ENCODE measurements at regions not wholly inside any gene's neighbourhood (a gene's known extent, or its start where the extent isn't known, plus 50 kb on each side); places are given as distances from the start of the nearest gene placed in this dataset.

DNA sequence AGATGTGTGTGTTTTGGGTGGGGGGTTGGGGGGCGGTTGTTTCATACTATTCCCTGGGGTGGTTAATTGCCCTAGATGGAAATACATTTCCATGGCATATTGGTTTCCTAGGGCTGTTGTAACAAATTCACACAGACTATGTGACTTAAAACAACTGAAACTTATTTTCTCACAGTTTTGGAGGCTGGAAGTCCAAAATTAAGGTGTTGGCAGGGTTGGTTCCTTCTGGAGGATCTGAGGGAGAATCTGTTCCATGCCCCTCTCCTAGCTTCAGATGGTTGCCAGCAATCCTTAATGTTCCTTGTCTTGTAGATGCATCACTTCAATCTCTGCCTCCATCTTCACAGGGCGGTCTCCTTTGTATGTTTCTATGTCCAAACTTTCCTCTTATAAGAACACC, 353.7 kb upstream of the ACTBL2 start:
- ChIA-PET POLR2A (no interaction called here), CTCF (no interaction called here)

DNA sequence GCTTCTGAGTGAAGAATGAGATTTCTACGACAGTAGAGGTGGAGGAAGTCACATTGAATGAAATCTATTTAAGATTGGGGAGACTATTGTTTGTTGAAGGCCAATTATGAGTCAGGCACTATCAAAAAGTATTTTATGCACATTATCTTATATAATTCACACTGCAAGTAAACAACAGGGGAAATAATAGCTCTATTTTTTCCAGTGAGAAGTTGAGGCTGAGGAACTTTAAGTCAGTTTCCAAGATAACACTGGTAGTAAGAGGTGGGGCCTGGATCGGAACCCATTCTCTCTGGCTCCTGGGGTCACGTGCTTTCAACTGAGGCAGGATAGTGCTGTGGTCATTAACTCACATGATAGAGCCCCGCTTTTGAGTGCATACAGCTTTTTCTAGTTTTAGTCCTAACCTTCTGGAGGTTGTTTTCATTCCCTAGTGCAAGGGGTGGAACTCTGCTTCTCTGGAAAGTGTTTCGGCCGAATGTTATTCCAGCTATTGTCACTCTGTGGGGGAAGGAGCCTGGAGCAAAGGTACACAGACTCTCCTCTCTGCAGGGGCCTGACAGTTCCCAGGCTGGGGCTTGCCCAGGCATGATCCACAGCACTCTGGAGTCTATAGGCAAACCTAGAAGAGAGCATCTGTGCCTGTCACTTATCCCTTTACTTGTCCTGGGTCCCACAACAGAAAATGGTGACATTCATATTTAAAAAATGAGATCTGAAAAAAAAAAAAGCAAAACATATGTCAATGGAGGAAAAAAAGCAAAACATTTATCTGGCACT, 352.4 kb upstream of the ACTBL2 start:
- ChIA-PET CTCF (no interaction called here), POLR2A (no interaction called here)

GRCh38 chr5:57833489-57833888, 350.9 kb upstream of the ACTBL2 start:
- ChIA-PET POLR2A (no interaction called here), CTCF (no interaction called here)

GRCh38 chr5:57832875-57833274, 350.3 kb upstream of the ACTBL2 start:
- CTCF ChIA-PET: no interaction called here
- POLR2A ChIA-PET: no interaction called here

DNA sequence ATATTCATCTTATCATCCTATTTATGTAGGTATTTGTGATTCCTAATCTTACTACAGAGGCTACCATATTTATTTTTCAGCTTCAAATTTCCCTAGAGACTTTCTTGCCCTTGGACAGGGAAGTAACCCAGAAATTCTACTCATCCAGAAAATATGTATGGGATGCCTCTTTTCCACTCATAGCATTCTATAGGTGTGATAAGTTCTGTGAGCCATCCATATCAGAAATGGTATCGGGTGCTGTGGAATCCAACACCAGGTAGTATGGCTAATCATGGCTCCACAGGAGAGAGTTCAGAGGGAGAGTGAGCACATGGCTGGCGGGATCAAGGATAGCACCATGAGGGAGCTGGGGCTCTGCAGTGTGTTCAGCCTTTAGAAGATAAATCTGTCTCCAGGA, 349.3 kb upstream of the ACTBL2 start:
- CTCF ChIA-PET: no interaction called here
- POLR2A ChIA-PET: no interaction called here

DNA sequence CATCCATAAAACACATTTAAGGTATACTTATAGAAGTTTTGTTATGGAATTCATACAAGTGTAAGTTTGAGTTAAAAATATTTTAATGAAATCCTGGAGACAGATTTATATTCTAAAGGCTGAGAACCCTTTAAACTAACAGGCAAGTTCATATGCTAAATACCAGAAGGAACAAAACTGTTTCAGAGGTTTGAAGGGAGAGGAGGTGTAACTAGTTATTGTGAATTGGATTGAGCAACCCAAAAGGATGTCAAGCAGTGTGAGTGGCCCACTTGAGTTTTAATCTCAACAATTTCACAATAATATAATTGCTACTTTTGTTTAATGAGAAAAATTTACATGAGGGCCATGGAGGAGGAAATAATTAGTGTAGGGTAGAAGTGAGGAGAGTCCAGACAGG, 348.5 kb upstream of the ACTBL2 start:
- POLR2A ChIA-PET: no interaction called here
- CTCF ChIA-PET: no interaction called here

- CTCF ChIA-PET: no interaction called here
- POLR2A ChIA-PET: no interaction called here
Measured at GRCh38 chr5:57828221-57828620, 345.6 kb upstream of the ACTBL2 start.

DNA sequence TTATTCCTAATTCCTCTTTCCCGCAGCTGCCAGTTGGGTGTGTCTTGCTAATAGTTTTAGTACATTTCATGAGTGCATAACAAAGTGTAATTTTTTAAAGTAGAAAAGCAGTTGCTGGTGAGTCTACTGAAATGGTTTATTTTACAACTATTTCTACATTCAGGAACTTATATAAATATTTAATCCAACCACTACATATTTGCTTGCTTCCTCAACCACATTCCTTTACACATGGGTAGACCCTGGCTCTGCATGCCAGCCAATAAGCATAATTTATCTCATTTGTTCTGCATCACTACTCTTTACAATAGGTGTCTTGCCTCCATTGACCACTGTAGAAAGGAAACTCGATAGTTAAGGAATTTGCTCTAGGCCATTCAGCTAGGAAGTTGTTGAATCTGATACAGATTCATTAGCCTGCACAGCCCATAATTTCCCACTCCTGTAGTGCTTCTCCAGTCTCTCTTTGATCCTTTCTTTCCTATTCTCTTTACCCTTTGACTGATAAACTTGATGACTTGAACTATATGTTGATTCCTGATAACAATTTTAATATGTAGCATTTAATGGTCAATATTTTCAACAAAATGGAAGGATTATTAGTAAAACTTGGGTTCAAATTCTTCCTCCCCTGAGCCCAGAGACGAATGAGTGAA, 342.5 kb upstream of the ACTBL2 start:
- CTCF ChIA-PET: no interaction called here
- POLR2A ChIA-PET: no interaction called here

GRCh38 chr5:57824623-57825022, 342.0 kb upstream of the ACTBL2 start:
- POLR2A ChIA-PET: no interaction called here
- CTCF ChIA-PET: no interaction called here

DNA sequence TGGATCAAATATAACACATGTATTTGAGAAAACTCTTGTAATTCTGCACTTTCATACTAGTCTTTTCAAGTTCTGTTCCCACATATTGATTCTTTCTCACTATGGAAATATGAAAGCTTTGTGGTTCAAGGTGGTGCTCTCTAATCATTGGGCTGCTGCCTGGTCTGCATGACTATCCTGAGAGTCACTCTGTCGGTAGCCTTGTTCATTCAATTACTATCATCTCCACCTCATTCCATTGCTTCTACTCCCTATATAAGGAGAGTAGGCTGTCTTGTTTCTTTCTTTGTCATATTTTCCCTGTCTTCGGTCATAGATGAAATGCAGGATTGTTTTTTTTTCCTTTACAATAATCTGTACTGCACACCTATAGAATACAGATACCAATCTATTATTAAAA, 341.4 kb upstream of the ACTBL2 start:
- ChIA-PET CTCF (no interaction called here), POLR2A (no interaction called here)

DNA sequence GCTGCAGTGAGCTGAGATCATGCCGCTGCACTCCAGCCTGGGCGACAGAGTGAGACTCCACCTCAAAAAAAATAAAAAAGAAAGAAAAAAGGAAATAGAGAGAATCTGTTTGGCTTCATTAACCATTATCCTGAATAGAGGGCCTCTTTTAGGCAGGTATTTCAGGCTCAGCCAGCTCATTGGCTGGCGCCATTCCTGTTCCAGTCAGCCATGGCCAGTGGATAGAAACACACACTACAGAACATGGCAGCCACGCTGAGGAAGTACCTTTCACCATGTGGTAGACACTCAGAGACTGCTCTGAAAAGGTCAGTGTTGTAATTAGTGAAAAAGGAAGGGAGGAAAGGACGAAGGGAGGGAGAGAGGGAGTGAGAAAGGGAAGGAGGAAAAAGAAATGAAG, 340.0 kb upstream of the ACTBL2 start:
- ChIA-PET CTCF (no interaction called here), POLR2A (no interaction called here)

DNA sequence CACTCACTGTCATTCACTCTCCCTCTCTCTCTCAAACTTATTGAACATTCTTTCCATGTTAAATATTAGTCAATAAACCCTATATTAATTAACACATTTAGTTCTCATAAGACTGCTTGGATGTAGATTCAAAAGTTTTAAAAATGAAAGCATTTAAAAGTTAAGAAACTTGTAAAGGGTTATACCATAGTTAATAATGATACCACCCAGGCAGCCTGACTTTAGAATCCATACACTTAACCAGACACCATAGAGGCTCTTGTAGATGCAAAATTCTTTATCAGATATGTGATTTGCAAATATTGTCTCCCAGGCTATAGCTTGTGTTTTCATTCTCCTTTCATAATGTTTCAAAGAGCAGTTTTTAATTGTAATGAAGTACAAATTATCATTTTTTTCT, 335.8 kb upstream of the ACTBL2 start:
- CTCF ChIA-PET: no interaction called here
- POLR2A ChIA-PET: no interaction called here

DNA sequence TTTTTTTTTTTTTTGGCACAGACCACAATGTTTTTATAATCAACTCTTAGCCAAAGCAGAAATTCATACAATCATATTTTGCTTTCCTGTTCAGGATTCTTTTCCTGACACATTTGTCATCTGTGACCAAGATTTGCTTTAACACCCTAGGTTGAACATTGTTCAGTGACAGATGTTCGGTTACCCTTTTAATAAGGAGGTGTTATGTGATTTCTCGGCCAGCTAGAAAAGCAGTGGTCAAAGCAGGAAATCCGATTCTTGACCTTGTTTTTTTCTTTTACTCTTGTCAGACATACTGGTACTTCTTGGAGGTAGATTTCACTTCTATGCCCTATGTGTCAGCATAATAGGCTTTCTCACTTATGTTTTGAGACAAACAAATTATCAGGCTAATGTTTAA, 335.3 kb upstream of the ACTBL2 start:
- CTCF ChIA-PET: interaction anchor here (0.7 kb wide), 1 partner anchor 70 kb away, joined by 3 read pairs; no protein-coding TSS in a partner anchor
- POLR2A ChIA-PET: no interaction called here

DNA sequence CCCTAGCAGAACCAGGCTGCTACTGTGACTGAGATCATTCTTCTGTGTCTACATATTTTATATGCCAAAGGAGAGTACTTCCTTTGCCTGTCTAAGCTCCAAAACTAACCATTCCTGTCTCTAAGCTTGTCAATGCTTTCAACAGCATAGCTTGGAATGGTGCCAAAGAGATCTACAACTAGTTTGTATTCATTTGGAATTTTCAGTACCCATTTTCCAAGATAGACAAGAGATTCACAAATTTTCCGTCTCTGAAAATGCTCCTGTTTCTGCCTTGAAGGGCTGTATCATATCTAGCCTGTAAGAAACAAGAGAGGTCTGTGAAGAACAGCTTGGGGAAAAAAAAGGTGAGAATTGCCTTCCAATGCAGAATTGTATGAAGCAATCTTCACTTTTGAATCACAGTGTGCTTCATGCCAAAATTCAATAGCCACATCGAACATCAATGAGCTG, 334.4 kb upstream of the ACTBL2 start:
- CTCF ChIA-PET: interaction anchor here (0.7 kb wide), 1 partner anchor 71 kb away, joined by 3 read pairs; no protein-coding TSS in a partner anchor
- POLR2A ChIA-PET: no interaction called here

DNA sequence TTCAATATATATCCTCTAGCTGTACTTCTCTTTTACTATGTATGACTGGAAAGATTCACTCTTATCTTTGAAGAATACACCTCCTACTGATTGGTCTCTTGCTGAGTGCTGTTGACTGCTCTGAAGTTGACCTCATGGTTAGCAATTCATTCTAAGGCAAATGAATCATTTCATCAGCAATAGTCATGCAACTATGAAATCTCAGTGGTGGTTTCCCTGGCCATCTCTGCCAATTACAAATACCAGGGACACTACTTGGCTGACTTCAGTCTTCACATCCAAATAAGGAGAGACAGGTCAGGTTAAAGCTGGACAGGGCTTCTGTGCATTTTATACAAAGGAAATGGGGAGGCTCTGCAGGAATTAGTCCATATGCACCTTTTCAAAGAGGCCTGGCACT, 333.5 kb upstream of the ACTBL2 start:
- CTCF ChIA-PET: no interaction called here
- POLR2A ChIA-PET: no interaction called here

DNA sequence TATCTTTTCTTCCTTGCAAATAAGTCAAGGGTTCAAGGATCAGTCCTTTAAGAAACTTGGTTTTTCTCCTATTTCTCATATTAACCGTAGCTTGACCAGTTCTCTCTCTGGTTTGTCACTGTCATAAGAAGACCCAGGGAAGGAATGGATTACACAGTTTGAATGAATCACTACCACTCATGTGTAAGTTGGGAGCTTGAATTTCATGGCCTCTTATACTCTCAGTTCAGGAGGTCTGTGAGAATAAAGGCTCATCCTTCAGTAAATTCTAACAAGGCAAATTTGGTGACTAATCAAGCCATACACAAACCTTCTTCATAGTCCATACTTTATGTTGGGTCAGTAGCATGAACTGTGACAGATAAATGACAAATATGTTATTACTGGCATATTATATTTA, 323.1 kb upstream of the ACTBL2 start:
- CTCF ChIA-PET: no interaction called here
- POLR2A ChIA-PET: no interaction called here

DNA sequence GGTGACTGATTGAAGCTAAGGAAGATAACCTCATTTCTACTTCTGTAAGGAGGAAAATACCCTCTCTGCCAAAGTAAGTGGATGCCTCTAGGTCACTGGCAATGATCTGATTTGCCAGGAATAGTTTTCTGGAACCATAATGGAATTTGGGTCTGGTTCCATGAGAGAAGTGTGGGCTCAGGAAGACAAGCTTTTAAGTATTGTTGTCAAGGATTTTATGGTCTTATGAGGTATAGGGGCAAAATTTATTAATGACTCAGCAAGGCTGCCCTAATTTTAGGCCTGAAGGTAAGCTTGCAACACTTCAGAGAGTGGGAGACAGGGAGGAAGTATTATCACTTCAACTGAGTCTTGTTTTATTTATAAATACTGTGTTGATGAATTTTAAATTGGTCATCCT, 322.6 kb upstream of the ACTBL2 start:
- ChIA-PET POLR2A (no interaction called here), CTCF (no interaction called here)

GRCh38 chr5:57804505-57804904, 321.9 kb upstream of the ACTBL2 start:
- CTCF ChIA-PET: no interaction called here
- POLR2A ChIA-PET: no interaction called here

GRCh38 chr5:57804007-57804444, 321.4 kb upstream of the ACTBL2 start:
- POLR2A ChIA-PET: no interaction called here
- CTCF ChIA-PET: no interaction called here

GRCh38 chr5:57802131-57802530, 319.5 kb upstream of the ACTBL2 start:
- POLR2A ChIA-PET: no interaction called here
- CTCF ChIA-PET: no interaction called here

DNA sequence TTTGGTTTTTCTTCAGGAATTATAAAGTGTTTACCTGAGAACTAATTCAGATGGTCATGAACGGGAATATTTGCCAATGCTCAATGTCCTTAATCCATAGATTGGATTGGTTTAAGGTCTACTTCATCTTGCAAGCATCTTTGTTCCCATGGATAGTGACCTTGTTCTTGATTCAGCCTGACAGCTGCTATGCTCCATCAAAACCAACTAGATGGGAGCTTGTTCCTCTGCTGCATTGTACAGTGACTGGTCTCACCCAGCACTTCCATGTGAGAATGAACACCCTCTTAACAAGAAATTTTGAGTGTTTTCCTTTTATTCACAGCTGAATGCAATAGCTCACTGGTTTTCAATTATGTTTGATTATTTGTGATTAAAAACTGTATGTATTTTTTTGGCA, 312.6 kb upstream of the ACTBL2 start:
- ChIA-PET CTCF (no interaction called here), POLR2A (no interaction called here)

- CTCF ChIA-PET: no interaction called here
Measured at GRCh38 chr5:57791875-57792274, 309.3 kb upstream of the ACTBL2 start.

More at GRCh38 chr5:57791875-57792274, 309.3 kb upstream of the ACTBL2 start:
- POLR2A ChIA-PET: no interaction called here

All from activated CD8-positive, alpha-beta memory T cell treated with anti-CD3 and anti-CD28 coated beads for 36 hours (primary cell).